ENCODE measurements at regions not wholly inside any gene's neighbourhood (a gene's known extent, or its start where the extent isn't known, plus 50 kb on each side); places are given as distances from the start of the nearest gene placed in this dataset.

DNA sequence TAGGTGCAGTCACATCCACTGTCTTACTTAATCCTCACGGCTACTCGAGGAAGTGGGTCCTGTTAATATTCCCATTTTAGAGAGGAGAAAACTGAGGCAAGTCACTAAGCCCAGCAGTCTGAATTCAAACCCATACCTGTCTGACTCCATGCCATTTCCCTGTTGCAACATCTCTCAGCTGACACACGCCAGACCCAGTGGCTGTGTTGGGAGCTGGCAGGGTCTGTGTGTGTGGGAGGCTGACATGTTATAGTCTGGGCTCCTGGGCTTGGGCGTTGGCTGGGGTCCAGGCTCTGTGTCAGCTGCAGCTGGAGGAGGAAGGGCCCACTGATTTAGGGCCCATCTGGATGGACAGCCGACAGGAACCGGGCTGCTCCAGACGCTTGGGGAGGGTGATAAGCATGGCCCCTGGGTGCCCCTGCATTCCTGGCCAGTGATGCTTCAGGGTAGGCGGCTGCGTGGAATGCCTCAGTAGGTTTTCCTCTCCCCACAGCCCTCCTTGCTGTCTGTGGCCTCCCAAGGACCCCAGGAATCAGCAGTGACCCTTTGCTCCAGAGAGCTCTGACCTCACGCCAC lies 562.5 kb downstream of the MN1 start:
- Histone ChIP-seq H3K27me3 (peaks cover 0 to 5% (median 0%) of the 10 kb centered on the region in 3 donors), H3K4me1 (peaks cover 0 to 40% (median 15%) of the 10 kb centered on the region in 4 donors), H3K27ac (peak overlapping the region in 1 of 5 donors; percentile 6), H3K9me3 (no peaks in the 10 kb centered on the region), H3K36me3 (no peaks in the 10 kb centered on the region), H3K4me3 (no peak overlapping the region)
- 40 to 49% (median 43%) methylated on average over 6 to 10 of the region's 10 CpGs for WGBS, 5 donors
- intact Hi-C loops (cut with DNase I; ENCODE audit: low total_unique reads): no loop called here
- DNase-seq: peak in 1 of 2 donors; percentile 87
- TF ChIP-seq POLR2AphosphoS5 (IDR thresholded peaks at IDR 0.05) (peak; percentile 43 to 91 (median 64)), POLR2A (IDR thresholded peaks at IDR 0.05) (no peak)

DNA sequence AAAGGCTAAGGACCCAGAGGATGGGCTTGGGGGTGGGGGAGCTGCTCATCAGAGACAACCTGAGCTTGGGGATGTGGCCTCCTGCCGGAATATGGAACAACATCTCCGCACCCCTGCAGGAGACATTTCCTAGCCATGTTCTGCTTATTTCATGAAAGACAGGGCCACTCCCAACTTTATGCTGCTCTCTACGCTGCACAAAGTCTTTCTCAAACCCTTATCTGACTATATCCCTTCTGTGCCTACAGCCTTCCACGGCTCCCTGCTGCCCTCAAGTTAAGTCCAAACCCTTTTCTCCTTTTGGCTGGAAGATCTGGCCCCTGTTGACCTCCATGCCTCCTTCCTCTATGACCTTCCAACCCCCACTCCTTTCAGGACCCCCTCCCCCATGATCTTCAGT lies 562.0 kb downstream of the MN1 start:
- DNase-seq: no peak
- H3K4me3 ChIP-seq: no peak overlapping the region
- H3K9me3 ChIP-seq: peaks cover 0 to 3% (median 0%) of the 10 kb centered on the region in 4 donors
- no peaks in the 10 kb centered on the region for H3K36me3 ChIP-seq
- WGBS, 5 donors: 55 to 65% (median 61%) methylated on average over 4 of the region's 4 CpGs
- peak overlapping the region in 1 of 5 donors; percentile 6 for H3K27ac ChIP-seq
- peaks cover 0 to 40% (median 15%) of the 10 kb centered on the region in 4 donors for H3K4me1 ChIP-seq
- intact Hi-C loops (cut with DNase I; ENCODE audit: low total_unique reads): no loop called here
- H3K27me3 ChIP-seq: peaks cover 0 to 5% (median 0%) of the 10 kb centered on the region in 3 donors
- no peak for TF ChIP-seq POLR2AphosphoS5 (IDR thresholded peaks at IDR 0.05)
- TF ChIP-seq, protein P1, sequence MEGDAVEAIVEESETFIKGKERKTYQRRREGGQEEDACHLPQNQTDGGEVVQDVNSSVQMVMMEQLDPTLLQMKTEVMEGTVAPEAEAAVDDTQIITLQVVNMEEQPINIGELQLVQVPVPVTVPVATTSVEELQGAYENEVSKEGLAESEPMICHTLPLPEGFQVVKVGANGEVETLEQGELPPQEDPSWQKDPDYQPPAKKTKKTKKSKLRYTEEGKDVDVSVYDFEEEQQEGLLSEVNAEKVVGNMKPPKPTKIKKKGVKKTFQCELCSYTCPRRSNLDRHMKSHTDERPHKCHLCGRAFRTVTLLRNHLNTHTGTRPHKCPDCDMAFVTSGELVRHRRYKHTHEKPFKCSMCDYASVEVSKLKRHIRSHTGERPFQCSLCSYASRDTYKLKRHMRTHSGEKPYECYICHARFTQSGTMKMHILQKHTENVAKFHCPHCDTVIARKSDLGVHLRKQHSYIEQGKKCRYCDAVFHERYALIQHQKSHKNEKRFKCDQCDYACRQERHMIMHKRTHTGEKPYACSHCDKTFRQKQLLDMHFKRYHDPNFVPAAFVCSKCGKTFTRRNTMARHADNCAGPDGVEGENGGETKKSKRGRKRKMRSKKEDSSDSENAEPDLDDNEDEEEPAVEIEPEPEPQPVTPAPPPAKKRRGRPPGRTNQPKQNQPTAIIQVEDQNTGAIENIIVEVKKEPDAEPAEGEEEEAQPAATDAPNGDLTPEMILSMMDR (IDR thresholded peaks at IDR 0.05): no peak

DNA sequence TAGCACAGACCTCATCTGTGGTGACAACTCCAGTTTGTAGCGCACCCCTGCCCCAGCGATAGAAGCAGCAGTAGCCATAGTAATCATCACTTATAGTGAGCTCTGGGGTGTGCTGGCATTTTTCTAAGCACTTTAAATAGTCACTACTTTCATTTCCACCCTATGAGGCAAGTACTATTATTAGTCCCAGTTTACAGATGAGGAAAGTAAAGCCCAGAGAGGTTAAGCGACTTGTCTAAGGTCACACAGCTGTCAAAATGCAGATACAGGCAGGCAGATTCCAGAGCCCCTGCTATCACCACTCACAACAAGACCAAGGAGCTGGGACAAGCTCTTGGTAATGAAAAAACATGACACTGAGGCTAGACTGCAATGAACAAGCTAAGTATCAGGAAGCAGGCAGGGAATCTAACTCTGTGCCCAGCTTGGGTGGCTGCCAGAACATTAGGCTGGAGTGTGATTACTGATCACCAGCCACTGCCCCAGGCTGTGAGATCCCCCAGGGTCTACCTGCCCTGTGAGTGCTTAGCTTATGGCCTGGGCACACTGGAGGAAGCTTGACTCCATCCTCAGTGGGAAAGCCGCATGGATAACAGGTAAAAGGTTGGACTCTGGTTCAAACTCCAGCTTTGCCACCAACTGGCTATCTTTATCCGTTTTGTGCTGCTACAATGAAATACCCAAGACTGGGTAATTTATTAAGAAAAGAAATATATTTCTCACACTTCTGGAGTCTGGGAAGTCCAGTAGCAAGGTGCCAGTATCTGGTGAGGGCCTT lies 561.1 kb downstream of the MN1 start:
- no peak for DNase-seq
- Histone ChIP-seq H3K36me3 (no peaks in the 10 kb centered on the region), H3K27ac (no peak overlapping the region), H3K27me3 (peaks cover 0 to 5% (median 0%) of the 10 kb centered on the region in 3 donors), H3K4me3 (no peak overlapping the region), H3K9me3 (peaks cover 0 to 3% (median 0%) of the 10 kb centered on the region in 4 donors), H3K4me1 (peaks cover 0 to 40% (median 15%) of the 10 kb centered on the region in 4 donors)
- TF ChIP-seq EP300 (IDR thresholded peaks at IDR 0.05) (no peak), POLR2AphosphoS5 (IDR thresholded peaks at IDR 0.05) (no peak), POLR2A (IDR thresholded peaks at IDR 0.05) (no peak)
- TF ChIP-seq, protein P1 (IDR thresholded peaks at IDR 0.05): no peak
- 56 to 89% (median 73%) methylated on average over 5 of the region's 5 CpGs for WGBS, 5 donors
- intact Hi-C loops (cut with DNase I; ENCODE audit: low total_unique reads): no loop called here

DNA sequence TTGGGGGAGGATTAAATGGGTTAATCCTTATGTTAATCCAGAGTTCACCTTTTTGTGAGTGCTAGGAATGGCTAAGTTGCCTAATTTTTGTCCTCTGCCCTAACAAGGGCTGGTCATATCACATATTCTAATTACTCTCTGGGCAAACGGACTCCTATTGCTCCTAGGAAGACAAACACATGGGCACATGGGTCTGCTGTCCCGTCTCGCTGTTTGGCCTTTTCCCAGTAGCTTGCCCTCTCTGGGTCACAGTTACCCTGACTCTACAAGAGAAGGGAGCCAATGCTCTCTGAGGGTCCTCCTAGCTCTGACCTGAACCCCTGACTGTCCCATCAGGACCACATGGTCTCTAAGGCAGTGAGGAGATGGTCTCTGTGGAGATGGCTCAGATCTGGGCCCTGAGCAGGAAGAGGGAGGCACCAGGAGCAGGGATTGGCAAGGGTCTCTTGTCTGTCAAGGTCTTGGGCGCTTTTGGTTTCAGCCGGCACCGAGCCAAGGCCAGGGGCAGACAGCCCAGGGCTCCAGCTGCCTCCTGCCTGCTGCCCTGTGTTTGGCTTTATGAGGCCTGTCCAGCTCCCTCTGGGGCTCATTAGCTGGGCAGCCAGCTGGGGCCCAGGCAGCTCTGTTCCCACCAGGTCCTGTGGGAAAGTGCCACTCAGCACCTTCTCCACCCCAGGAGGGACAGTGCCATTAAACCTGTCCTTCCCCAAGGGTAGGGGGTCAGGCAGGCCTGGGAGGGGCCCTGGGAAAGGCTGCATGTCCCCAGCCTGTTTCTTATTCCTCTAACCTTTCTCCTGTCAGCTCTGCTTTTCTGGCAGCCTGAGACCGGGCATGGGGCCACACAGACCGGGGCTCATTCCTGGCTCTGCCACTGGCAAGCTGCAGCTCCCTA lies 559.9 kb downstream of the MN1 start:
- Histone ChIP-seq H3K36me3 (no peaks in the 10 kb centered on the region), H3K4me3 (no peak overlapping the region), H3K27me3 (no peaks in the 10 kb centered on the region), H3K27ac (peak overlapping the region in 2 of 5 donors; percentile 65), H3K9me3 (peaks cover 0 to 3% (median 0%) of the 10 kb centered on the region in 4 donors), H3K4me1 (peaks cover 0 to 40% (median 15%) of the 10 kb centered on the region in 4 donors)
- intact Hi-C loops (cut with DNase I; ENCODE audit: low total_unique reads): no loop called here
- WGBS, 5 donors: 47 to 69% (median 58%) methylated on average over 7 to 8 of the region's 8 CpGs
- no peak for TF ChIP-seq EP300 (IDR thresholded peaks at IDR 0.05)
- peak; percentile 43 to 74 for DNase-seq

DNA sequence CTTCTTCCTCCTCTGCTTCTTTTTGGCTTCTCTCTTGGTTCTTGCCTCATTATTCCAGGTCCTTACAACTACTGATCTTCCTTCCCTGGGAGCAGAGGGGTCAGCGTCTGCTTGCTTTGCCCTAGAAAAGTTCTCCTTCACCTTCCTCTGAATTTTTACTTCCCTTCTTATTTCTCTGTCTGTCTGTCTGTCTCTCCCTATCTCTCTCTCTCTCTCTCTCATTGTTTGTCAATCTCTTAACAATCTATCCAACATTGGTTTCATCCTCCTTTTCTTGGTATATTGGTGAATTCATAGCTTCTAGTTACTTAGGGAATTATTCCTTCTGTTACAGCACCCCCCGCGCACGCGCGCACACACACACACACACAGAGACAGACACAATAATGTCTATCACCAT lies 559.1 kb downstream of the MN1 start:
- Histone ChIP-seq H3K36me3 (no peaks in the 10 kb centered on the region), H3K9me3 (peaks cover 0 to 3% (median 0%) of the 10 kb centered on the region in 4 donors), H3K27me3 (no peaks in the 10 kb centered on the region), H3K27ac (peak overlapping the region in 2 of 5 donors; percentile 65), H3K4me3 (no peak overlapping the region), H3K4me1 (peaks cover 0 to 46% (median 17%) of the 10 kb centered on the region in 4 donors)
- intact Hi-C loops (cut with DNase I; ENCODE audit: low total_unique reads): no loop called here
- TF ChIP-seq, protein P1 (IDR thresholded peaks at IDR 0.05): no peak
- TF ChIP-seq EP300 (IDR thresholded peaks at IDR 0.05): no peak
- no peak for TF ChIP-seq POLR2AphosphoS5 (IDR thresholded peaks at IDR 0.05)
- DNase-seq: no peak
- WGBS, 5 donors: 49 to 90% (median 83%) methylated on average over 6 of the region's 6 CpGs

All from stomach (tissue), 8 donors.